ENCODE measurements at regions not wholly inside any gene's neighbourhood (a gene's known extent, or its start where the extent isn't known, plus 50 kb on each side); places are given as distances from the start of the nearest gene placed in this dataset.

GRCh38 chr18:45295388-45295787, 319.9 kb upstream of the SLC14A2 start:
- DNase-seq (ENCODE audit: low read depth) = no peak
- TF ChIP-seq CTCF (conservative IDR thresholded peaks at IDR 0.05; ENCODE audit: control insufficient read depth, insufficient read depth, low read depth, low read length) = no peak
- no peak overlapping the region for H3K4me3 ChIP-seq (ENCODE audit: control insufficient read depth, low read depth, low read length)

GRCh38 chr18:45298986-45299385, 316.3 kb upstream of the SLC14A2 start:
- no peak for TF ChIP-seq CTCF (conservative IDR thresholded peaks at IDR 0.05; ENCODE audit: control insufficient read depth, insufficient read depth, low read depth, low read length)
- no peak for DNase-seq (ENCODE audit: low read depth)
- H3K4me3 ChIP-seq (ENCODE audit: control insufficient read depth, low read depth, low read length) = no peak overlapping the region

- TF ChIP-seq CTCF (conservative IDR thresholded peaks at IDR 0.05; ENCODE audit: control insufficient read depth, insufficient read depth, low read depth, low read length) = no peak
- no peak overlapping the region for H3K4me3 ChIP-seq (ENCODE audit: control insufficient read depth, low read depth, low read length)
- no peak for DNase-seq (ENCODE audit: low read depth)
These were observed 312.2 kb upstream of the SLC14A2 start for GRCh38 chr18:45303026-45303425.

GRCh38 chr18:45304558-45304957, 310.7 kb upstream of the SLC14A2 start:
- no peak overlapping the region for H3K4me3 ChIP-seq (ENCODE audit: control insufficient read depth, low read depth, low read length)
- no peak for TF ChIP-seq CTCF (conservative IDR thresholded peaks at IDR 0.05; ENCODE audit: control insufficient read depth, insufficient read depth, low read depth, low read length)
- DNase-seq (ENCODE audit: low read depth) = no peak

- no peak for DNase-seq (ENCODE audit: low read depth)
- no peak for TF ChIP-seq CTCF (conservative IDR thresholded peaks at IDR 0.05; ENCODE audit: control insufficient read depth, insufficient read depth, low read depth, low read length)
- no peak overlapping the region for H3K4me3 ChIP-seq (ENCODE audit: control insufficient read depth, low read depth, low read length)
These were observed 302.6 kb upstream of the SLC14A2 start for GRCh38 chr18:45312555-45313126.

- no peak for DNase-seq (ENCODE audit: low read depth)
- H3K4me3 ChIP-seq (ENCODE audit: control insufficient read depth, low read depth, low read length) = no peak overlapping the region
- TF ChIP-seq CTCF (conservative IDR thresholded peaks at IDR 0.05; ENCODE audit: control insufficient read depth, insufficient read depth, low read depth, low read length) = no peak
These were observed 299.1 kb upstream of the SLC14A2 start for GRCh38 chr18:45316127-45316526.
